ENCODE measurements at regions not wholly inside any gene's neighbourhood (a gene's known extent, or its start where the extent isn't known, plus 50 kb on each side); places are given as distances from the start of the nearest gene placed in this dataset.

DNA sequence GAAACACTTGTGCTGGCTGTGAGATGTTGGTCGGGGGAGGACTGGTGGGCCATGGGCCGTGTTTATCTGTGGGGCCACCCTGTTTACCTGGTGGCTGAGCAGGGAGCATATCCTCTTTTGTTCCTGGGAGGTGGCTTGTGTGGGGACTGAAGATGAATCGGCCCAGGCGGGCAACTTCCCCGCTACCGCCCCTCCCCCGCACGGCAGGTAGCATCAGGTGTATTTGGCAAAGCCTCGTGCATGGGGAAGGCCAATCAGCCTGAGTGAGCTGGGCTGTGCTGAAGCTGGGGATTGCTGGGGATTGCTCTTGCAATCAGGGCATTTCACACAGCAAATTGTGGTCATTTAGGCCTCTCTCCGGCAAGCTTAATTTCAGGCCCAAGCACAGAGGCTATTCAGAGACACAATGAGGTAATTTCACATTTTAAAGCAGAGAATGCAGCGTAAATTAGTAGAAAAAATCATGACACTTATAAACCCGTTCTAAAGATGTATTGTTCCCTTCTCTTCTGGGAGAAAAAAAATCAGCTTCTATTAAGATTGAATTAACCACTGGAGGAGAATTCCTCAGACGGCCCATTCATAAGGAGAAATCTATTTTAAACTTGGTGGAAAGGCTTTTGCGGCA, 197.7 kb upstream of the POU3F1 start:
- no peak overlapping the region for H3K4me3 ChIP-seq (ENCODE audit: low read depth, low read length)
- TF ChIP-seq, protein P1, sequence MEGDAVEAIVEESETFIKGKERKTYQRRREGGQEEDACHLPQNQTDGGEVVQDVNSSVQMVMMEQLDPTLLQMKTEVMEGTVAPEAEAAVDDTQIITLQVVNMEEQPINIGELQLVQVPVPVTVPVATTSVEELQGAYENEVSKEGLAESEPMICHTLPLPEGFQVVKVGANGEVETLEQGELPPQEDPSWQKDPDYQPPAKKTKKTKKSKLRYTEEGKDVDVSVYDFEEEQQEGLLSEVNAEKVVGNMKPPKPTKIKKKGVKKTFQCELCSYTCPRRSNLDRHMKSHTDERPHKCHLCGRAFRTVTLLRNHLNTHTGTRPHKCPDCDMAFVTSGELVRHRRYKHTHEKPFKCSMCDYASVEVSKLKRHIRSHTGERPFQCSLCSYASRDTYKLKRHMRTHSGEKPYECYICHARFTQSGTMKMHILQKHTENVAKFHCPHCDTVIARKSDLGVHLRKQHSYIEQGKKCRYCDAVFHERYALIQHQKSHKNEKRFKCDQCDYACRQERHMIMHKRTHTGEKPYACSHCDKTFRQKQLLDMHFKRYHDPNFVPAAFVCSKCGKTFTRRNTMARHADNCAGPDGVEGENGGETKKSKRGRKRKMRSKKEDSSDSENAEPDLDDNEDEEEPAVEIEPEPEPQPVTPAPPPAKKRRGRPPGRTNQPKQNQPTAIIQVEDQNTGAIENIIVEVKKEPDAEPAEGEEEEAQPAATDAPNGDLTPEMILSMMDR (IDR thresholded peaks at IDR 0.05; ENCODE audit: insufficient read depth, low read depth, low read length, missing control alignments): no peak
- no peak for DNase-seq (ENCODE audit: low read depth)

DNA sequence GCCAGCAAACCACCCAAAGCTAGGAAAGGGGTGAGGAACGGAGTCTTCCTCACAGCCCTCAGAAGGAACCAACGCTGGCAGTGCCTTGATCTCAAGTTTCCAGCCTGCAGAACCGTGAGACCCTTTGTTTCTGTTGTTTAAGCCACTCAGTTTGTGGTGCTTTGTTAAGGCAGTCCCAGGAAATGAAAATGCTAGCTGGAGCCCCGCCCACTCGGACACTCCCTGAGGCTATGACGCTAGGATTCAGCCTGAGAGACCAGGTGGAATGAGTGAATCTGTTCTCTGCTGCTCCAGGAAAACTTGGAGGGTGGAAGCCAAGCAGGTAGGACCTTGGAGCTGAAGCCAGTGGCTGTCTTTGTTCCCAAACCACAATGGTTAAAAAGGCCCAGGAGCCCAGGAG, 196.5 kb upstream of the POU3F1 start:
- no peak for DNase-seq (ENCODE audit: low read depth)
- no peak overlapping the region for H3K4me3 ChIP-seq (ENCODE audit: low read depth, low read length)
- TF ChIP-seq, protein P1 (IDR thresholded peaks at IDR 0.05; ENCODE audit: insufficient read depth, low read depth, low read length, missing control alignments): no peak

DNA sequence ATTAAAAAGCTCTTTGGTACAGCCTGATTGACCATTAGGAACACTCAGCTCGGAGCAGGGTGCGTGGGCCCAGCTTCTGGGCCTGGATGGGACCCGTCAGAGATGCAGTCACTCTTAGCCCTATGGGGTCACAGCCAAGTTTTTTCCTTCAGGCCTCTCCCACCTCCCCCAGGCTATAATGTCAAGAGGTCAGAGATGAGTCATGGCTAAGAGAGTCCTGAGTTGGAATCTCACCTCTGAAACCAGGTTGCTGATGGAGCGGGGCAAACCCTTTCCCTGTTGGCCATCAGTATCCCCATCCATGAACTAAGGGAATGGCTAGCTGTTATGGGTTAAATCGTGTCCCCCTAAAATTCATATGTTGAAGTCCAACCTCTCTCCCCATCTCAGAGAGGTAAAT, 195.9 kb upstream of the POU3F1 start:
- DNase-seq (ENCODE audit: low read depth): no peak

GRCh38 chr1:38241594-38242334, 195.2 kb upstream of the POU3F1 start:
- no peak overlapping the region for H3K4me3 ChIP-seq (ENCODE audit: low read depth, low read length)
- TF ChIP-seq, protein P1 (IDR thresholded peaks at IDR 0.05; ENCODE audit: insufficient read depth, low read depth, low read length, missing control alignments): no peak
- no peak for DNase-seq (ENCODE audit: low read depth)

More for the DNA sequence above, 195.9 kb upstream of the POU3F1 start:
- TF ChIP-seq, protein P1 (IDR thresholded peaks at IDR 0.05; ENCODE audit: insufficient read depth, low read depth, low read length, missing control alignments): no peak
- H3K4me3 ChIP-seq (ENCODE audit: low read depth, low read length): no peak overlapping the region

- no peak overlapping the region for H3K4me3 ChIP-seq (ENCODE audit: low read depth, low read length)
- TF ChIP-seq, protein P1 (IDR thresholded peaks at IDR 0.05; ENCODE audit: insufficient read depth, low read depth, low read length, missing control alignments): no peak
- no peak for DNase-seq (ENCODE audit: low read depth)
Measured at GRCh38 chr1:38240618-38241017, 194.0 kb upstream of the POU3F1 start.

GRCh38 chr1:38239258-38239835, 192.8 kb upstream of the POU3F1 start:
- TF ChIP-seq, protein P1 (IDR thresholded peaks at IDR 0.05; ENCODE audit: insufficient read depth, low read depth, low read length, missing control alignments): no peak
- no peak for DNase-seq (ENCODE audit: low read depth)
- no peak overlapping the region for H3K4me3 ChIP-seq (ENCODE audit: low read depth, low read length)

All from GM12865 (cell line).